PC-9 (cell line): ENCODE measurements at regions not wholly inside any gene's neighbourhood (a gene's known extent, or its start where the extent isn't known, plus 50 kb on each side); places are given as distances from the start of the nearest gene placed in this dataset.

Source experiments
- BruUV-seq: library from RNA; stranded (reverse); fragments of 400-500 nt; replicated peaks from 2 replicates; lab custom pipeline; 2021; lab: Mats Ljungman, UMichigan
- CTCF ChIA-PET: fragments of 300-600 bp; sonication (Branson Sonifier 250); formaldehyde crosslinking; loops from one replicate; lab custom pipeline; 2022; ENCODE audit warnings: antibody characterized with exemption; lab: Charles Lee
- POLR2A ChIA-PET: fragments of 300-600 bp; sonication (Branson Sonifier 250); formaldehyde crosslinking; loops from one replicate; lab custom pipeline; 2022; ENCODE audit warnings: antibody characterized with exemption; ENCODE audit not compliant: unreplicated experiment; lab: Charles Lee
- DNase-seq, 2 experiments: peaks; one replicate each; pipeline versions ENCODE4 v3.0.0 to v3.0.0-alpha.2; 2015 to 2022; ENCODE audit warnings: mixed read lengths in 1 of 2
- H2AFZ ChIP-seq: fragments of 200-600 bp; sonication (generic); 2 replicates; pipeline ENCODE4 v1.8.1; 2017; ENCODE audit warnings: antibody characterized with exemption
- H3F3A ChIP-seq: fragments of 200-600 bp; sonication (generic); 2 replicates; pipeline ENCODE4 v1.8.1; 2017; ENCODE audit warnings: antibody characterized with exemption, mild to moderate bottlenecking, low read depth; ENCODE audit not compliant: insufficient read depth
- H3K27ac ChIP-seq: fragments of 200-600 bp; sonication (generic); 2 replicates; pipeline ENCODE4 v1.6.1; 2016; ENCODE audit warnings: mixed run types
- H3K27me3 ChIP-seq: fragments of 200-600 bp; sonication (generic); 2 replicates; pipeline ENCODE4 v1.6.1; 2016; ENCODE audit warnings: low read depth, mixed run types; ENCODE audit not compliant: insufficient read depth
- H3K36me3 ChIP-seq: fragments of 200-600 bp; sonication (generic); 2 replicates; pipeline ENCODE4 v1.6.1; 2016; ENCODE audit warnings: low read depth, mixed run types
- H3K4me1 ChIP-seq: fragments of 200-600 bp; sonication (generic); replicated peaks from 2 replicates; pipeline ENCODE4 v1.6.1; 2016; ENCODE audit warnings: mixed run types; ENCODE audit not compliant: insufficient read depth
- H3K4me2 ChIP-seq: fragments of 200-600 bp; sonication (generic); 2 replicates; pipeline ENCODE4 v1.6.1; 2017; ENCODE audit warnings: mixed run types
- H3K4me3 ChIP-seq: fragments of 200-600 bp; sonication (generic); 2 replicates; pipeline ENCODE4 v1.6.1; 2016; ENCODE audit warnings: mixed run types
- H3K79me2 ChIP-seq: fragments of 200-600 bp; sonication (generic); 2 replicates; pipeline ENCODE4 v1.6.1; 2017; ENCODE audit warnings: low read depth, mixed run types
- H3K9me2 ChIP-seq: fragments of 200-600 bp; sonication (generic); 2 replicates; pipeline ENCODE4 v1.8.1; 2017; ENCODE audit warnings: mild to moderate bottlenecking; ENCODE audit not compliant: insufficient read depth
- H3K9me3 ChIP-seq: fragments of 200-600 bp; sonication (generic); 2 replicates; pipeline ENCODE4 v1.8.1; 2016; ENCODE audit warnings: low read depth; ENCODE audit not compliant: insufficient read depth
- H4K20me1 ChIP-seq: fragments of 200-600 bp; sonication (generic); 2 replicates; pipeline ENCODE4 v1.8.1; 2017; ENCODE audit not compliant: insufficient read depth
- CTCF ChIP-seq: fragments of 200-600 bp; sonication (generic); conservative IDR thresholded peaks from 2 replicates; pipeline ENCODE4 v1.6.1; 2017; ENCODE audit warnings: mixed run types, antibody characterized with exemption, mild to moderate bottlenecking, moderate library complexity
- EZH2 ChIP-seq: fragments of 200-600 bp; sonication (generic); IDR thresholded peaks from 2 replicates; pipeline ENCODE4 v1.8.0; 2017; ENCODE audit warnings: antibody characterized with exemption, low read depth
- intact Hi-C: fragments of 100-400 bp; cut with micrococcal nuclease; formaldehyde crosslinking; loops from one replicate; pipeline ENCODE4 v1.10.0; 2022; ENCODE audit not compliant: unreplicated experiment

- no peaks in the 10 kb centered on the region for H3K79me2 ChIP-seq
- H3K36me3 ChIP-seq = no peaks in the 10 kb centered on the region
- no peak for DNase-seq
- TF ChIP-seq CTCF = no peak
- no peak for TF ChIP-seq EZH2
- ChIA-PET CTCF (no interaction called here), POLR2A (no interaction called here)
- H3K9me2 ChIP-seq = no peaks in the 10 kb centered on the region
- no peak overlapping the region for H3K4me2 ChIP-seq
- H3K9me3 ChIP-seq = no peaks in the 10 kb centered on the region
- H3F3A ChIP-seq = no peaks in the 10 kb centered on the region
- H2AFZ ChIP-seq = no peak overlapping the region
- H3K27me3 ChIP-seq = peaks cover 65% of the 10 kb centered on the region
- no TSS peak for BruUV-seq
- H3K27ac ChIP-seq = no peak overlapping the region
- H3K4me1 ChIP-seq = no peaks in the 10 kb centered on the region
- no peak overlapping the region for H3K4me3 ChIP-seq
- intact Hi-C loops = no loop called here
- no peaks in the 10 kb centered on the region for H4K20me1 ChIP-seq
These were observed 124.6 kb downstream of the TUBA3C start for GRCh38 chr13:19056984-19057490.

- H3K79me2 ChIP-seq = no peaks in the 10 kb centered on the region
- no peak overlapping the region for H2AFZ ChIP-seq
- ChIA-PET CTCF (no interaction called here), POLR2A (no interaction called here)
- H3K27me3 ChIP-seq = peaks cover 67% of the 10 kb centered on the region
- TF ChIP-seq CTCF (no peak), EZH2 (no peak)
- H3K27ac ChIP-seq = no peak overlapping the region
- no TSS peak for BruUV-seq
- intact Hi-C loops = no loop called here
- no peaks in the 10 kb centered on the region for H3F3A ChIP-seq
- H3K9me2 ChIP-seq = no peaks in the 10 kb centered on the region
- no peaks in the 10 kb centered on the region for H4K20me1 ChIP-seq
- DNase-seq = no peak
- H3K4me2 ChIP-seq = no peak overlapping the region
- no peaks in the 10 kb centered on the region for H3K9me3 ChIP-seq
- H3K4me3 ChIP-seq = no peak overlapping the region
- no peaks in the 10 kb centered on the region for H3K36me3 ChIP-seq
- H3K4me1 ChIP-seq = no peaks in the 10 kb centered on the region
These were observed 125.2 kb downstream of the TUBA3C start for GRCh38 chr13:19056355-19056880.

- Histone ChIP-seq H3K36me3 (no peaks in the 10 kb centered on the region), H3K27ac (no peak overlapping the region), H3K27me3 (peaks cover 65% of the 10 kb centered on the region), H3K9me2 (no peaks in the 10 kb centered on the region), H3F3A (no peaks in the 10 kb centered on the region), H3K4me2 (no peak overlapping the region), H2AFZ (no peak overlapping the region), H3K9me3 (no peaks in the 10 kb centered on the region), H3K4me1 (no peaks in the 10 kb centered on the region), H3K4me3 (no peak overlapping the region), H4K20me1 (no peaks in the 10 kb centered on the region), H3K79me2 (no peaks in the 10 kb centered on the region)
- POLR2A ChIA-PET = no interaction called here
- no TSS peak for BruUV-seq
- CTCF ChIA-PET = no interaction called here
- intact Hi-C loops = no loop called here
- no peak for DNase-seq
- TF ChIP-seq CTCF = no peak
- TF ChIP-seq EZH2 = no peak
These were observed 126.0 kb downstream of the TUBA3C start for GRCh38 chr13:19055611-19056010.
